ENCODE measurements at regions not wholly inside any gene's neighbourhood (a gene's known extent, or its start where the extent isn't known, plus 50 kb on each side); places are given as distances from the start of the nearest gene placed in this dataset.
"Not testable (repeated sequence)": the region's sequence is repeated elsewhere in the genome, so short reads cannot be mapped to it uniquely, and the experiment has no call there.

- no peak for TF ChIP-seq CTCF (IDR thresholded peaks at IDR 0.05; ENCODE audit: extremely low read depth, missing control alignments)
- DNase-seq (ENCODE audit: low spot score), result no peak
Measured at GRCh38 chr4:75422998-75423397, 91.2 kb downstream of the RCHY1 start.

- no peak for DNase-seq (ENCODE audit: low spot score)
- no peak for TF ChIP-seq CTCF (IDR thresholded peaks at IDR 0.05; ENCODE audit: extremely low read depth, missing control alignments)
Measured at GRCh38 chr4:75412746-75413145, 101.5 kb downstream of the RCHY1 start.

GRCh38 chr4:75398501-75398900 is 115.7 kb downstream of the RCHY1 start:
- no peak for TF ChIP-seq CTCF (IDR thresholded peaks at IDR 0.05; ENCODE audit: extremely low read depth, missing control alignments)
- no peak for DNase-seq (ENCODE audit: low spot score)

- TF ChIP-seq CTCF (IDR thresholded peaks at IDR 0.05; ENCODE audit: extremely low read depth, missing control alignments), result no peak
- no peak for DNase-seq (ENCODE audit: low spot score)
Measured at GRCh38 chr4:75391489-75392166, 122.6 kb downstream of the RCHY1 start.

- not testable (repeated sequence) for DNase-seq (ENCODE audit: low spot score)
Measured at GRCh38 chr4:75386426-75386825, 127.8 kb downstream of the RCHY1 start.

GRCh38 chr4:75385106-75385505 is 129.1 kb downstream of the RCHY1 start:
- no peak for DNase-seq (ENCODE audit: low spot score)
- no peak for TF ChIP-seq CTCF (IDR thresholded peaks at IDR 0.05; ENCODE audit: extremely low read depth, missing control alignments)

- DNase-seq (ENCODE audit: low spot score), result no peak
- no peak for TF ChIP-seq CTCF (IDR thresholded peaks at IDR 0.05; ENCODE audit: extremely low read depth, missing control alignments)
Measured at GRCh38 chr4:75376543-75376942, 137.7 kb downstream of the RCHY1 start.

GRCh38 chr4:75371915-75372314 is 142.3 kb downstream of the RCHY1 start:
- no peak for TF ChIP-seq CTCF (IDR thresholded peaks at IDR 0.05; ENCODE audit: extremely low read depth, missing control alignments)

More at GRCh38 chr4:75371915-75372314, 142.3 kb downstream of the RCHY1 start:
- DNase-seq (ENCODE audit: low spot score), result no peak

All from GM20000 (cell line).